Sigmoid colon (tissue), 6 donors: ENCODE measurements at regions not wholly inside any gene's neighbourhood (a gene's known extent, or its start where the extent isn't known, plus 50 kb on each side); places are given as distances from the start of the nearest gene placed in this dataset.

Experiments used
- DNase-seq: peaks from one replicate; pipeline ENCODE4 v3.0.0-alpha.2; 2019
- H3K27ac ChIP-seq, 4 donors: fragments of 200-600 bp; sonication (generic); one replicate each; pipeline ENCODE4 v1.5.1; 2016 to 2019; ENCODE audit warnings: mild to moderate bottlenecking in 1 of 4
- H3K27me3 ChIP-seq, 3 donors: fragments of 200-600 bp; sonication (generic); one replicate each; pipeline ENCODE4 v1.5.1; 2019; ENCODE audit warnings: mild to moderate bottlenecking in 1 of 3
- H3K36me3 ChIP-seq, 4 donors: fragments of 200-600 bp; sonication (generic); one replicate each; pipeline ENCODE4 v1.5.1; 2016 to 2019
- H3K4me1 ChIP-seq, 4 donors: fragments of 200-600 bp; sonication (generic); one replicate each; pipeline ENCODE4 v1.5.1; 2017 to 2019
- H3K4me3 ChIP-seq, 4 donors: fragments of 200-600 bp; sonication (generic); one replicate each; pipeline ENCODE4 v1.5.1; 2017 to 2019; ENCODE audit warnings: mild to moderate bottlenecking in 2 of 4, moderate library complexity in 1 of 4
- H3K9me3 ChIP-seq, 4 donors: fragments of 200-600 bp in 3 of 4; sonication (generic) in 3 of 4; one replicate each; pipeline versions ENCODE4 v1.5.1 to v1.6.1; 2013 to 2019
- CTCF ChIP-seq, 4 experiments: fragments of 450-650 bp in 3 of 4; fragments of 200-600 bp in 1 of 4; IDR thresholded peaks; one replicate each; pipeline ENCODE4 v1.5.1; 2016 to 2019; ENCODE audit warnings: antibody characterized with exemption in 4 of 4, mild to moderate bottlenecking in 3 of 4, moderate library complexity in 2 of 4
- EP300 ChIP-seq, 4 donors: sonication (generic); formaldehyde crosslinking; IDR thresholded peaks; one replicate each; pipeline ENCODE4 v1.6.1; 2017; ENCODE audit warnings: antibody characterized with exemption in 4 of 4
- POLR2A ChIP-seq, 2 donors: fragments of 450-650 bp; IDR thresholded peaks; one replicate each; pipeline ENCODE4 v1.6.1; 2016; ENCODE audit warnings: antibody characterized with exemption in 2 of 2, mild to moderate bottlenecking in 2 of 2, moderate library complexity in 2 of 2
- POLR2AphosphoS5 ChIP-seq, 4 donors: sonication (generic); formaldehyde crosslinking; IDR thresholded peaks; one replicate each; pipeline ENCODE4 v1.6.1; 2017; ENCODE audit warnings: antibody characterized with exemption in 4 of 4
- WGBS, 2 donors: extraction: QIAGEN DNeasy Blood & Tissue Kit; methylation state at CpG; one replicate each; pipeline ENCODE4 v1.1.7; 2013; 5-methylcytosine and 5-hydroxymethylcytosine counted together
- intact Hi-C: fragments of 100-400 bp; cut with DNase I; formaldehyde crosslinking; loops from one replicate; pipeline ENCODE4 v1.15.1; 2023
- donor health status: healthy with polysubstance abuse.
- donor health status: healthy.

GRCh38 chr21:35635261-35635660 lies 425.1 kb downstream of the SETD4 start:
- no peak for DNase-seq
- H3K4me1 ChIP-seq: no peaks in the 10 kb centered on the region
- H3K9me3 ChIP-seq: no peaks in the 10 kb centered on the region
- TF ChIP-seq CTCF (IDR thresholded peaks at IDR 0.05) (no peak), POLR2A (IDR thresholded peaks at IDR 0.05) (no peak), POLR2AphosphoS5 (IDR thresholded peaks at IDR 0.05) (no peak), EP300 (IDR thresholded peaks at IDR 0.05) (no peak)
- intact Hi-C loops: no loop called here
- H3K4me3 ChIP-seq: no peak overlapping the region
- H3K27me3 ChIP-seq: peaks cover 0 to 9% (median 0%) of the 10 kb centered on the region in 3 donors
- H3K27ac ChIP-seq: no peak overlapping the region
- WGBS, 2 donors: 91 to 93% methylated on average over 2 of the region's 2 CpGs
- no peaks in the 10 kb centered on the region for H3K36me3 ChIP-seq

- intact Hi-C loops: no loop called here
- no peaks in the 10 kb centered on the region for H3K9me3 ChIP-seq
- no peak overlapping the region for H3K4me3 ChIP-seq
- no peak overlapping the region for H3K27ac ChIP-seq
- no peaks in the 10 kb centered on the region for H3K27me3 ChIP-seq
- no peaks in the 10 kb centered on the region for H3K4me1 ChIP-seq
- no peak for TF ChIP-seq POLR2AphosphoS5 (IDR thresholded peaks at IDR 0.05)
- TF ChIP-seq EP300 (IDR thresholded peaks at IDR 0.05): no peak
- TF ChIP-seq CTCF (IDR thresholded peaks at IDR 0.05): no peak
- no peak for TF ChIP-seq POLR2A (IDR thresholded peaks at IDR 0.05)
- WGBS, 2 donors: 80 to 83% methylated on average over 9 of the region's 9 CpGs
- no peak for DNase-seq
- no peaks in the 10 kb centered on the region for H3K36me3 ChIP-seq
Observed at GRCh38 chr21:35633501-35633900, 426.8 kb downstream of the SETD4 start.

GRCh38 chr21:35632711-35633110 lies 427.6 kb downstream of the SETD4 start:
- TF ChIP-seq EP300 (IDR thresholded peaks at IDR 0.05) (no peak), POLR2A (IDR thresholded peaks at IDR 0.05) (no peak), POLR2AphosphoS5 (IDR thresholded peaks at IDR 0.05) (no peak), CTCF (IDR thresholded peaks at IDR 0.05) (no peak)
- no peaks in the 10 kb centered on the region for H3K27me3 ChIP-seq
- no peak overlapping the region for H3K4me3 ChIP-seq
- no peaks in the 10 kb centered on the region for H3K9me3 ChIP-seq
- H3K27ac ChIP-seq: no peak overlapping the region
- no peaks in the 10 kb centered on the region for H3K4me1 ChIP-seq
- intact Hi-C loops: no loop called here
- DNase-seq: no peak
- WGBS, 2 donors: 91 to 93% methylated on average over 5 of the region's 5 CpGs
- H3K36me3 ChIP-seq: no peaks in the 10 kb centered on the region

GRCh38 chr21:35628316-35628715 lies 432.0 kb downstream of the SETD4 start:
- no peak overlapping the region for H3K4me3 ChIP-seq
- TF ChIP-seq POLR2AphosphoS5 (IDR thresholded peaks at IDR 0.05) (no peak), POLR2A (IDR thresholded peaks at IDR 0.05) (no peak), CTCF (IDR thresholded peaks at IDR 0.05) (no peak), EP300 (IDR thresholded peaks at IDR 0.05) (no peak)
- H3K9me3 ChIP-seq: no peaks in the 10 kb centered on the region
- intact Hi-C loops: no loop called here
- no peak for DNase-seq
- H3K36me3 ChIP-seq: no peaks in the 10 kb centered on the region
- no peaks in the 10 kb centered on the region for H3K4me1 ChIP-seq
- 51 to 84% methylated on average over 3 of the region's 3 CpGs for WGBS, 2 donors
- no peak overlapping the region for H3K27ac ChIP-seq
- H3K27me3 ChIP-seq: no peaks in the 10 kb centered on the region

- Histone ChIP-seq H3K27ac (no peak overlapping the region), H3K27me3 (no peaks in the 10 kb centered on the region), H3K9me3 (no peaks in the 10 kb centered on the region), H3K4me3 (no peak overlapping the region), H3K36me3 (no peaks in the 10 kb centered on the region), H3K4me1 (no peaks in the 10 kb centered on the region)
- no peak for DNase-seq
- no peak for TF ChIP-seq POLR2AphosphoS5 (IDR thresholded peaks at IDR 0.05)
- no peak for TF ChIP-seq EP300 (IDR thresholded peaks at IDR 0.05)
- no peak for TF ChIP-seq CTCF (IDR thresholded peaks at IDR 0.05)
- no peak for TF ChIP-seq POLR2A (IDR thresholded peaks at IDR 0.05)
- 86 to 90% methylated on average over 4 of the region's 4 CpGs for WGBS, 2 donors
- intact Hi-C loops: no loop called here
Observed at GRCh38 chr21:35627462-35627861, 432.9 kb downstream of the SETD4 start.
